AG04450 (cell line): ENCODE measurements at regions not wholly inside any gene's neighbourhood (a gene's known extent, or its start where the extent isn't known, plus 50 kb on each side); places are given as distances from the start of the nearest gene placed in this dataset.

Source experiments
- CTCF ChIA-PET: fragments of 300-600, 350-600 bp; formaldehyde crosslinking; extraction: SDS; loops from one replicate; lab custom pipeline; 2022; ENCODE audit warnings: antibody characterized with exemption, inconsistent platforms; lab: Charles Lee
- POLR2A ChIA-PET: fragments of 350-600 bp; formaldehyde crosslinking; extraction: SDS; loops from one replicate; lab custom pipeline; 2021; ENCODE audit warnings: antibody characterized with exemption, inconsistent platforms; lab: Yijun Ruan, JAX
- DNase-seq: peaks from one replicate; pipeline ENCODE4 v3.0.0-alpha.2; 2011; ENCODE audit warnings: low read depth, low spot score
- H3K27ac ChIP-seq: one replicate; pipeline ENCODE4 v1.5.1; 2012; ENCODE audit warnings: low read depth, low read length, control low read depth
- H3K27me3 ChIP-seq: one replicate; pipeline ENCODE4 v1.6.0; 2012; ENCODE audit warnings: low read length; ENCODE audit not compliant: control insufficient read depth, insufficient read depth
- H3K4me3 ChIP-seq: 2 replicates; pipeline ENCODE4 v1.5.1; 2011; ENCODE audit warnings: mild to moderate bottlenecking, low read depth, low read length, control low read depth
- H3K9me3 ChIP-seq: 2 replicates; pipeline ENCODE4 v1.5.1; 2012; ENCODE audit warnings: low read length; ENCODE audit not compliant: control insufficient read depth, insufficient read depth
- CTCF ChIP-seq: IDR thresholded peaks from 2 replicates; pipeline ENCODE4 v1.5.1; 2011; ENCODE audit warnings: low read depth, low read length, control low read depth, inconsistent platforms

GRCh38 chr9:7297521-7297920 lies 502.1 kb downstream of the DMAC1 start:
- no peak for DNase-seq
- no peaks in the 10 kb centered on the region for H3K9me3 ChIP-seq
- no peak for TF ChIP-seq CTCF
- H3K27me3 ChIP-seq: no peaks in the 10 kb centered on the region
- ChIA-PET POLR2A (no interaction called here), CTCF (no interaction called here)
- H3K4me3 ChIP-seq: no peak overlapping the region
- H3K27ac ChIP-seq: no peak overlapping the region

DNA sequence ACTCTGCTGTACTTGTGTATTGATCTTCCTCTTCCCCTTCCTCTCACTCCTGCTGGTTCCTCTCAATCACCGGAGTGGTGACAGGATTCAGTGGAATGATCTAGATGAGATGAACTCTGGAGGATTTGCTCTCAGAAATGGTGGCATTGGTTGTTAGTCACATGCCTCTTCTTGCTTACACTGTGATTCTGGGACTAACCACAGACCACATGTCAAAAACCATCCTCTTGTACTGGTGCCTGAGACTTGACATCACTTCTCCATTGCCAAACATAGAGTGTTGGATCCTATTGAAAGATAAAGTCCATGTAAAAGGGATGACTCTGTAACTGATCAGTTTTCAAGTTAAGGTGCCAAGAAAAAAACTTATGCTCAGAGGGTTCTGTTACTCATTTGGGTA lies 506.5 kb downstream of the DMAC1 start:
- no peaks in the 10 kb centered on the region for H3K9me3 ChIP-seq
- TF ChIP-seq CTCF: no peak
- no peak overlapping the region for H3K27ac ChIP-seq
- H3K27me3 ChIP-seq: no peaks in the 10 kb centered on the region
- ChIA-PET POLR2A (no interaction called here), CTCF (no interaction called here)
- no peak overlapping the region for H3K4me3 ChIP-seq
- no peak for DNase-seq

GRCh38 chr9:7289773-7290172 lies 509.8 kb downstream of the DMAC1 start:
- no peaks in the 10 kb centered on the region for H3K27me3 ChIP-seq
- H3K27ac ChIP-seq: no peak overlapping the region
- ChIA-PET CTCF (no interaction called here), POLR2A (no interaction called here)
- no peaks in the 10 kb centered on the region for H3K9me3 ChIP-seq
- TF ChIP-seq CTCF: no peak
- H3K4me3 ChIP-seq: no peak overlapping the region
- no peak for DNase-seq

- Histone ChIP-seq H3K9me3 (no peaks in the 10 kb centered on the region), H3K4me3 (no peak overlapping the region), H3K27me3 (no peaks in the 10 kb centered on the region), H3K27ac (no peak overlapping the region)
- POLR2A ChIA-PET: no interaction called here
- no peak for TF ChIP-seq CTCF
- CTCF ChIA-PET: no interaction called here
- DNase-seq: no peak
Observed at GRCh38 chr9:7287986-7288385, 511.6 kb downstream of the DMAC1 start.

DNA sequence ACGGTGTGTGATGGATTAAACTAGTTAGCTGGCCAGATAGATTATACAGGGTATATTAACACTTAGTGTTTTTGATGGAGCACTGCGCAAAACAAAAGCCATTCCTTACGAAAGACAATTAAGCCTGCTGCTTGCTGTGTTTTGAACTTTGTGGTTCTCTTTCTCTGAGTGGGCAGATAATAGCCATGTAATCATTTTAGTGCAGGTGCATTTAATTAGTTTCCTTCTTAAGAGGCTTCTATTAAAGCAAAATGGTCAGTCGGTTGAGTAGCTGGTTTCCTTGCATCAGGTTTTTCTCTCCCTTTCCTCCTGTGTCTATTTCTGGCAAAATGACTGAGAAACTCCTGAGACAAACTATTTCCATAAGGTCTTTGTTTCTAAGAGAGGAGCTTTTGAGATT lies 512.5 kb downstream of the DMAC1 start:
- Histone ChIP-seq H3K9me3 (no peaks in the 10 kb centered on the region), H3K27ac (no peak overlapping the region), H3K27me3 (no peaks in the 10 kb centered on the region), H3K4me3 (no peak overlapping the region)
- CTCF ChIA-PET: no interaction called here
- POLR2A ChIA-PET: no interaction called here
- no peak for TF ChIP-seq CTCF
- DNase-seq: no peak
